Stimulated activated naive CD8-positive, alpha-beta T cell treated with anti-CD3 and anti-CD28 coated beads, Interleukin-15, amount 100 ng/mL, for 72 hours (primary cell): ENCODE measurements at regions not wholly inside any gene's neighbourhood (a gene's known extent, or its start where the extent isn't known, plus 50 kb on each side); places are given as distances from the start of the nearest gene placed in this dataset.

Source experiments
- ATAC-seq: fragments of 150-1000 bp; cut with Tn5 transposase; 2 replicates; pipeline ENCODE4 v1.10.0; 2021; ENCODE audit warnings: mild to moderate bottlenecking, moderate library complexity
- DNase-seq, 2 donors: peaks; one replicate each; pipeline ENCODE4 v3.0.0; 2021 to 2022
- H3K27ac Mint-ChIP-seq, 2 donors: one replicate each; pipeline ENCODE4 v1.8.0; 2022; ENCODE audit warnings: mild to moderate bottlenecking in 2 of 2, mixed read lengths in 2 of 2, moderate library complexity in 2 of 2
- H3K27me3 Mint-ChIP-seq: one replicate; pipeline ENCODE4 v1.8.0; 2022; ENCODE audit warnings: mixed read lengths
- H3K4me1 Mint-ChIP-seq: one replicate; pipeline ENCODE4 v1.8.0; 2022; ENCODE audit warnings: mild to moderate bottlenecking, mixed read lengths
- H3K4me3 Mint-ChIP-seq, 2 donors: one replicate each; pipeline ENCODE4 v1.8.0; 2022; ENCODE audit warnings: mild to moderate bottlenecking in 2 of 2, mixed read lengths in 2 of 2, moderate library complexity in 1 of 2
- H3K9me3 Mint-ChIP-seq, 2 donors: one replicate each; pipeline ENCODE4 v1.8.0; 2022; ENCODE audit warnings: mixed read lengths in 2 of 2

DNA sequence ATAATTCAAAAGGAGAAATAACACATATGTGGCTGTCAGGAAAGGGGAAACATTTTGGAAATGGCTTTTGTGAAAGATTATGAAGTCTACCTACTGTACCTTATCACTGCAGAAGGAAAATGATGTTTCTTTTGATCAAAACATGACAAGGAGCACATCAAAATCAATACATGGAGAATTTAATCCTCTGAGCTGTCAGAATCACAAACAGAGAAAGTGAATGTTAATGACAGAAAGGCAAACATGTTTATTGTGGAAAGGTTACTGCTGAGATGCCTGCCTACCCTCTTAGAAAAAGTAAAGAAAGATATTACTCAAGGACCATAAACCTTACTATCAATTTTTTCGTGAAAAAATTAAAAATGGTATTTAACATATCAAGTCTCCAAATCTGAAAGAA is 794.5 kb upstream of the GYPC start:
- H3K27me3 Mint-ChIP-seq: no peaks in the 10 kb centered on the region
- DNase-seq: no peak
- no peak overlapping the region for H3K27ac Mint-ChIP-seq

GRCh38 chr2:125867908-125868307 is 788.0 kb upstream of the GYPC start:
- H3K4me1 Mint-ChIP-seq: no peaks in the 10 kb centered on the region
- no peak overlapping the region for H3K27ac Mint-ChIP-seq
- H3K9me3 Mint-ChIP-seq: no peaks in the 10 kb centered on the region
- H3K27me3 Mint-ChIP-seq: no peaks in the 10 kb centered on the region
- no peak overlapping the region for H3K4me3 Mint-ChIP-seq
- DNase-seq: no peak
- no peak for ATAC-seq

More for the DNA sequence above, 794.5 kb upstream of the GYPC start:
- no peak for ATAC-seq
- Mint-ChIP-seq H3K4me1 (no peaks in the 10 kb centered on the region), H3K9me3 (no peaks in the 10 kb centered on the region), H3K4me3 (no peak overlapping the region)

- Mint-ChIP-seq H3K4me3 (no peak overlapping the region), H3K27me3 (no peaks in the 10 kb centered on the region), H3K9me3 (no peaks in the 10 kb centered on the region), H3K27ac (no peak overlapping the region), H3K4me1 (no peaks in the 10 kb centered on the region)
- no peak for ATAC-seq
- DNase-seq: no peak
Observed at GRCh38 chr2:125870264-125870663, 785.7 kb upstream of the GYPC start.

GRCh38 chr2:125870746-125871145 is 785.2 kb upstream of the GYPC start:
- Mint-ChIP-seq H3K4me1 (no peaks in the 10 kb centered on the region), H3K27me3 (no peaks in the 10 kb centered on the region), H3K9me3 (no peaks in the 10 kb centered on the region), H3K4me3 (no peak overlapping the region), H3K27ac (no peak overlapping the region)
- ATAC-seq (no peak), DNase-seq (no peak)

DNA sequence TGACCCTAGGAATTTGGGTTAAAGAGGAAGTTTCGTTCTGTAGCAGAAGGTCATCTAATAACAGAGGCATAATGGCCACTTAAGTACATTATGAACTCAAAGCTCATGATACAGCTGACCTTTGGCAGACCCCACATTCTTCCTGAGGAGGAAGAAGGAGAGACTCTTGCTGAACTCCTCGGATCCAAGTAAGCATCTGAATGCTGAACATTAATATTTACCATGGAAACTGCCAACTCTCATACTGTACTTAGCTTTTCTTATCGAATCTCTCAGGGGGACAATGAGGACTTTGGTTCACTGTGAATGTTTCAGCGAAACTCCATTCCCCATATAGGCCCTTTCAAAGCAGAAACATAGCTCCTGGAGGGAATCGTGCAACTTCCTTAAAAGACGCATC is 781.4 kb upstream of the GYPC start:
- no peak overlapping the region for H3K27ac Mint-ChIP-seq
- H3K4me1 Mint-ChIP-seq: no peaks in the 10 kb centered on the region
- peaks cover 0 to 7% of the 10 kb centered on the region in 2 donors for H3K9me3 Mint-ChIP-seq
- ATAC-seq (no peak), DNase-seq (no peak)
- H3K4me3 Mint-ChIP-seq: no peak overlapping the region
- no peaks in the 10 kb centered on the region for H3K27me3 Mint-ChIP-seq

- no peak overlapping the region for H3K4me3 Mint-ChIP-seq
- H3K9me3 Mint-ChIP-seq: peaks cover 7 to 20% of the 10 kb centered on the region in 2 donors
- H3K4me1 Mint-ChIP-seq: no peaks in the 10 kb centered on the region
- H3K27ac Mint-ChIP-seq: no peak overlapping the region
- H3K27me3 Mint-ChIP-seq: no peaks in the 10 kb centered on the region
- DNase-seq: no peak
- ATAC-seq: no peak
Observed at GRCh38 chr2:125885340-125885739, 770.6 kb upstream of the GYPC start.

DNA sequence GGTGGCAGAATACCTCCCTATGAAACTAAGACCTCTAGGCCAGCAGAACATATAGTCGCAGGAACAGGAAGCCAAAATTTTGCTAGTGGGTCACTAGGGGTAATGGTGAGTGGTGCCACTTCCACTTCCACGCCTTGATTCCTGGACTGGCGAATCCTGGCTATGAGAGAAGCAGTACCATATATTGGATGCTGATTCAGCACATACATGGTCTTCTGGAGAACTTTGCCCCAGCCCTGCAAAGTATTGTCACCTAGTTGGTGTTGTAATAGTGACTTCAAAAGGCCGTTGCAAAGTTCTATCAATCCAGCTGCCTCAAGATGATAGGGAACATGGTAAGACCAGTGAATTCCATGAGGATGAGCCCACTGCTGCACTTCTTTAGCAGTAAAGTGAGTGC is 769.8 kb upstream of the GYPC start:
- DNase-seq (no peak), ATAC-seq (no peak)
- H3K27me3 Mint-ChIP-seq: no peaks in the 10 kb centered on the region
- H3K4me3 Mint-ChIP-seq: no peak overlapping the region
- no peak overlapping the region for H3K27ac Mint-ChIP-seq
- H3K9me3 Mint-ChIP-seq: peaks cover 7 to 24% of the 10 kb centered on the region in 2 donors
- no peaks in the 10 kb centered on the region for H3K4me1 Mint-ChIP-seq

- no peaks in the 10 kb centered on the region for H3K27me3 Mint-ChIP-seq
- peaks cover 20 to 30% of the 10 kb centered on the region in 2 donors for H3K9me3 Mint-ChIP-seq
- no peak overlapping the region for H3K4me3 Mint-ChIP-seq
- H3K4me1 Mint-ChIP-seq: no peaks in the 10 kb centered on the region
- no peak overlapping the region for H3K27ac Mint-ChIP-seq
- ATAC-seq (no peak), DNase-seq (no peak)
Observed at GRCh38 chr2:125901278-125901677, 754.7 kb upstream of the GYPC start.

GRCh38 chr2:125925891-125926546 is 729.9 kb upstream of the GYPC start:
- no peaks in the 10 kb centered on the region for H3K27me3 Mint-ChIP-seq
- ATAC-seq: no peak
- no peaks in the 10 kb centered on the region for H3K4me1 Mint-ChIP-seq
- H3K9me3 Mint-ChIP-seq: peaks cover 7 to 15% of the 10 kb centered on the region in 2 donors
- no peak overlapping the region for H3K4me3 Mint-ChIP-seq
- no peak for DNase-seq
- no peak overlapping the region for H3K27ac Mint-ChIP-seq

GRCh38 chr2:125935559-125935958 is 720.4 kb upstream of the GYPC start:
- DNase-seq (no peak), ATAC-seq (no peak)
- peaks cover 5 to 8% of the 10 kb centered on the region in 2 donors for H3K9me3 Mint-ChIP-seq
- no peaks in the 10 kb centered on the region for H3K27me3 Mint-ChIP-seq
- H3K4me1 Mint-ChIP-seq: no peaks in the 10 kb centered on the region
- H3K4me3 Mint-ChIP-seq: no peak overlapping the region
- H3K27ac Mint-ChIP-seq: no peak overlapping the region

DNA sequence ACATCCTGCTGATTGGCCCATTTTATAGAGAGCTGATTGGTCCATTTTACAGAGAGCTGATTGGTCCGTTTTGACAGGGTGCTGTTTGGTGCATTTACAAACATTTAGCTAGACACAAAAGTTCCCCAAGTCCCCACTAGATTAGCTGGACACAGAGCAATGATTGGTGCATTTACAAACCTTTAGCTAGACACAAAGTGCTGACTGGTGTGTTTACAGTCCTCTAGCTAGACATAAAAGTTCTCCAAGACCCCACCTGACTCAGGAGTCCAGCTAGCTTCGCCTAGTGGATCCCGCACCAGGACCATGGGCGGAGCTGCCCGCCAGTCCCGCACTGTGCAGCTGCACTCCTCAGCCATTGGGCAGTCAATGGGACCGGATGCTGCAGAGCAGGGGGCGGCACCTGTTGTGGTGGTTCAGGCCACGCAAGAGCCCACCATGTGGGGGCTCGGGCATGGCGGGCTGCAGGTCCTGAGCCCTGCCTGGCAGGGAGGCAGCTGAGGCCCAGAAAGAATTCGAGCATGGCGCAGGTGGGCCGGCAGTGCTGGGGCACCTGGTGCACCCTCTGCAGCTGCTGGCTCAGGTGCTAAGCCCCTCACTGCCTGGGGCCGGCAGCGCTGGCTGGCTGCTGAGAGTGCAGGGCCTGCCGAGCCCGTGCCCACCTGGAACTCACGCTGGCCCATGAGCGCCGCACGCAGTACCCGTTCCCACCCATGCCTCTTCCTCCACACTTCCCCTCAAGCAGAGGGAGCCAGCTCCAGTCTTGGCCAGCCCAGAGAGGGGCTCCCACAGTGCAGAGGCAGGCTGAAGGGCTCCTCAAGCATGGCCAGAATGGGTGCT is 713.2 kb upstream of the GYPC start:
- Mint-ChIP-seq H3K4me3 (no peak overlapping the region), H3K27ac (no peak overlapping the region), H3K9me3 (peaks cover 17 to 19% of the 10 kb centered on the region in 2 donors), H3K4me1 (no peaks in the 10 kb centered on the region), H3K27me3 (no peaks in the 10 kb centered on the region)
- DNase-seq (no peak), ATAC-seq (no peak)

DNA sequence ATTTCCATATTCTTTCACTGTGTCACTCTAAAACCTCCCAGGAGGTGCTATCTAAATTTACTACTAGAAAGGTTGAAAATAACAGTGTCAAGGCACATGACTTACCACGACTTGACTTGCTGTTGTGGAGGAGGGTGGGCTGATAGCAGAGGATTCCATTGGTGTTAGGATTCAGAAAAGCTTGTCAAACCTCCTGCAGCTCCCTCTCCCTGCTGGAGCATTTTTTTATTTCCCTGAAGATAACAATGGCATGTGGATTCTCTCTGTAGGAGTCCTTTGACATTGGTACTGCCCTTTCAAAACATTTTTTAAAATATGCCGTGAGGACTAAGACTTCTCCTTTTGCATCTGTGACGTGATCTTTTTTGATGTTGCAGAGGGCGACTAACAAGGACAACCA is 696.9 kb upstream of the GYPC start:
- DNase-seq: no peak
- Mint-ChIP-seq H3K27me3 (no peaks in the 10 kb centered on the region), H3K9me3 (peaks cover 0 to 10% of the 10 kb centered on the region in 2 donors), H3K4me1 (no peaks in the 10 kb centered on the region), H3K27ac (no peak overlapping the region), H3K4me3 (no peak overlapping the region)
- ATAC-seq: no peak

DNA sequence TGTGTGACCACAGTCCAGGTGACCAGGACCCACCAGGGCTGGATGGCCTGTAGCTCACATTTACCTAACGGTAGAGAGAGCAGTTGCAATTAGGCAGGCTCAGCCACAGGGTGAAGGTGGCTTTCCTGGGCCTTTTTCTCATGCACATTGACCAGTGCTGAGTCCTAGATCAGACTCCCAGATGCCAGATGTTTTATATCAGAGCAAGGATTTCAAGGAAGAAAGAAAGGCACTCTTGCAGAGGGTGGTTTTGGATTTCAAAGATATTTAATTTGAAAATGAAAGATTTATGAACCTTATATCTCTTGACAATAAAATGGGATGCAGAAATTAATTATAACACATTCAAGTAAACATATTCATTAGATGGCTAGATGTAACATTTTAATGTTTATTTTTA is 694.2 kb upstream of the GYPC start:
- Mint-ChIP-seq H3K27ac (no peak overlapping the region), H3K27me3 (no peaks in the 10 kb centered on the region), H3K4me3 (no peak overlapping the region), H3K4me1 (no peaks in the 10 kb centered on the region), H3K9me3 (peaks cover 0 to 5% of the 10 kb centered on the region in 2 donors)
- no peak for DNase-seq
- no peak for ATAC-seq

DNA sequence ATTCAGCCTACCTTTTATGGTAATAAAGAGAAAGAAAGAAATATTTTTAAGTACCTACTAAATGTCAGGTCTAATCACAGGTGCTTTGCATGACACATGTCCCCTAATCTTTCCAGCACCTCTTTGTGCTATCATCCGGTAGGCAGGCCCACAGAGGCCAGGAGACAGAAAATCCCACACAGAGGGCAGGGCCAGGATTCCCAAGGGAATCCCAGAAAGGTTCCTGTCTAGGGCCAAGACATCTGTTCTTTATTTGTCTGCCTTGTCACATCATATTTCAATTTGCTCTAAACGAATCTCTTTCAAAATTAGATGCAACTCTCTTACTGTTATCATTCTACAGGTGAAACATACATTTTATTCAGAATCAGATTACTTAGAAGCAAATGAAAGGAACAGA is 676.1 kb upstream of the GYPC start:
- ATAC-seq (no peak), DNase-seq (no peak)
- Mint-ChIP-seq H3K4me3 (no peak overlapping the region), H3K4me1 (no peaks in the 10 kb centered on the region), H3K27me3 (no peaks in the 10 kb centered on the region), H3K27ac (no peak overlapping the region), H3K9me3 (no peaks in the 10 kb centered on the region)

DNA sequence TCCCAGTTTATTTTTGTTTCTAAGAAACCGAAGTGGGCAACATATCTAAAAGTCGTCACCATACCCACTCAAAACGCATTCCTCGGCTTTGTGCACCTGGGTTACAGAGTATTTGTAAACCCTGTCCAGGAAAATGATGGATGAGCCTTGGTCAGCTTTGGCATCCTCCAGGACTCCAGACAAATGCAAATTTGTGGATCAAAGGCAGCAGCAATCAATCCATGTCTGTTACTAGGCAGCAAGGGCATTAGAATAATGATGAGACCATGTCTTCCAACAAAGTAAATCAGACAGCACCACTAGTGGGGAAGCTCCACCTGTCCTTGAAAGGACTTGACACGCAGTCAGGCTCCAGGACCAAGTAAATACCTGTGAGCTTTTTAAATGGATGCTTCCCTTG is 672.6 kb upstream of the GYPC start:
- H3K27me3 Mint-ChIP-seq: no peaks in the 10 kb centered on the region
- ATAC-seq (no peak), DNase-seq (no peak)
- no peak overlapping the region for H3K4me3 Mint-ChIP-seq
- no peak overlapping the region for H3K27ac Mint-ChIP-seq
- no peaks in the 10 kb centered on the region for H3K9me3 Mint-ChIP-seq
- no peaks in the 10 kb centered on the region for H3K4me1 Mint-ChIP-seq

GRCh38 chr2:126029316-126029715 is 626.6 kb upstream of the GYPC start:
- Mint-ChIP-seq H3K27ac (no peak overlapping the region), H3K4me1 (no peaks in the 10 kb centered on the region), H3K9me3 (peaks cover 3 to 6% of the 10 kb centered on the region in 2 donors), H3K27me3 (no peaks in the 10 kb centered on the region), H3K4me3 (no peak overlapping the region)
- no peak for DNase-seq
- ATAC-seq: no peak
